ENCODE measurements at regions not wholly inside any gene's neighbourhood (a gene's known extent, or its start where the extent isn't known, plus 50 kb on each side); places are given as distances from the start of the nearest gene placed in this dataset.

- Mint-ChIP-seq H3K4me3 (ENCODE audit: unreplicated experiment) (no peak overlapping the region), H3K27ac (ENCODE audit: unreplicated experiment) (no peak overlapping the region), H3K9me3 (ENCODE audit: unreplicated experiment) (peaks cover 7% of the 10 kb centered on the region), H3K27me3 (ENCODE audit: insufficient read depth, unreplicated experiment) (peaks cover 3% of the 10 kb centered on the region), H3K36me3 (ENCODE audit: insufficient read depth, unreplicated experiment) (no peaks in the 10 kb centered on the region), H3K4me1 (ENCODE audit: low read depth, unreplicated experiment) (no peaks in the 10 kb centered on the region)
- CTCF ChIA-PET: no interaction called here
- Histone ChIP-seq H3K9me3 (no peaks in the 10 kb centered on the region), H3K4me1 (peaks cover 4% of the 10 kb centered on the region; the same call in 1 of the 2 replicates), H3K27me3 (replicated peaks; ENCODE audit: control insufficient read depth, insufficient read depth, low read length) (no peaks in the 10 kb centered on the region), H3K4me3 (ENCODE audit: low read depth, low read length) (no peak overlapping the region), H3K36me3 (ENCODE audit: control insufficient read depth, insufficient read depth, low read length) (no peaks in the 10 kb centered on the region)
- POLR2A ChIA-PET: no interaction called here
- TF ChIP-seq CTCF (IDR thresholded peaks at IDR 0.05; ENCODE audit: insufficient read depth in 1 of 2, low read depth in 1 of 2, low read length in 1 of 2, severe bottlenecking in 1 of 2, unreplicated experiment in 1 of 2): no peak
- intact Hi-C loops (cut with micrococcal nuclease; ENCODE audit: unreplicated experiment): no loop called here
- BruUV-seq (replicated peaks): no TSS peak
- peak; percentile 28 to 67 for DNase-seq
These were observed 151.1 kb downstream of the CXCL12 start for GRCh38 chr10:44233561-44234482.

- Mint-ChIP-seq H3K27ac (ENCODE audit: unreplicated experiment) (no peak overlapping the region), H3K4me3 (ENCODE audit: unreplicated experiment) (no peak overlapping the region), H3K36me3 (ENCODE audit: insufficient read depth, unreplicated experiment) (no peaks in the 10 kb centered on the region), H3K4me1 (ENCODE audit: low read depth, unreplicated experiment) (no peaks in the 10 kb centered on the region), H3K9me3 (ENCODE audit: unreplicated experiment) (peaks cover 50% of the 10 kb centered on the region), H3K27me3 (ENCODE audit: insufficient read depth, unreplicated experiment) (no peaks in the 10 kb centered on the region)
- Histone ChIP-seq H3K27me3 (replicated peaks; ENCODE audit: control insufficient read depth, insufficient read depth, low read length) (no peaks in the 10 kb centered on the region), H3K4me1 (no peaks in the 10 kb centered on the region), H3K4me3 (ENCODE audit: low read depth, low read length) (no peak overlapping the region), H3K36me3 (ENCODE audit: control insufficient read depth, insufficient read depth, low read length) (no peaks in the 10 kb centered on the region), H3K9me3 (peaks cover 8% of the 10 kb centered on the region)
- BruUV-seq (replicated peaks): no TSS peak
- intact Hi-C loops (cut with micrococcal nuclease; ENCODE audit: unreplicated experiment): no loop called here
- no peak for DNase-seq
- ChIA-PET POLR2A (no interaction called here), CTCF (no interaction called here)
- no peak for TF ChIP-seq CTCF (IDR thresholded peaks at IDR 0.05; ENCODE audit: insufficient read depth in 1 of 2, low read depth in 1 of 2, low read length in 1 of 2, severe bottlenecking in 1 of 2, unreplicated experiment in 1 of 2)
These were observed 167.6 kb downstream of the CXCL12 start for GRCh38 chr10:44217274-44217820.

- no peak overlapping the region for H3K4me3 ChIP-seq (ENCODE audit: low read depth, low read length)
- no peaks in the 10 kb centered on the region for H3K36me3 ChIP-seq (ENCODE audit: control insufficient read depth, insufficient read depth, low read length)
- no peak overlapping the region for H3K27ac Mint-ChIP-seq (ENCODE audit: unreplicated experiment)
- H3K4me1 Mint-ChIP-seq (ENCODE audit: low read depth, unreplicated experiment): no peaks in the 10 kb centered on the region
- TF ChIP-seq CTCF (IDR thresholded peaks at IDR 0.05; ENCODE audit: insufficient read depth in 1 of 2, low read depth in 1 of 2, low read length in 1 of 2, severe bottlenecking in 1 of 2, unreplicated experiment in 1 of 2): no peak
- POLR2A ChIA-PET: no interaction called here
- no TSS peak for BruUV-seq (replicated peaks)
- H3K27me3 Mint-ChIP-seq (ENCODE audit: insufficient read depth, unreplicated experiment): no peaks in the 10 kb centered on the region
- intact Hi-C loops (cut with micrococcal nuclease; ENCODE audit: unreplicated experiment): no loop called here
- DNase-seq: no peak
- H3K4me1 ChIP-seq: no peaks in the 10 kb centered on the region
- peaks cover 8% of the 10 kb centered on the region for H3K9me3 ChIP-seq
- no peak overlapping the region for H3K4me3 Mint-ChIP-seq (ENCODE audit: unreplicated experiment)
- H3K36me3 Mint-ChIP-seq (ENCODE audit: insufficient read depth, unreplicated experiment): no peaks in the 10 kb centered on the region
- H3K9me3 Mint-ChIP-seq (ENCODE audit: unreplicated experiment): peaks cover 42% of the 10 kb centered on the region
- CTCF ChIA-PET: no interaction called here
- H3K27me3 ChIP-seq (replicated peaks; ENCODE audit: control insufficient read depth, insufficient read depth, low read length): no peaks in the 10 kb centered on the region
These were observed 168.8 kb downstream of the CXCL12 start for GRCh38 chr10:44216073-44216472.
